Suprapubic skin (tissue), 4 donors: ENCODE measurements at regions not wholly inside any gene's neighbourhood (a gene's known extent, or its start where the extent isn't known, plus 50 kb on each side); places are given as distances from the start of the nearest gene placed in this dataset.

ENCODE experiments used
- CTCF ChIP-seq, 2 donors: fragments of 200-600 bp in 1 of 2; fragments of 450-650 bp in 1 of 2; sonication (generic) in 1 of 2; IDR thresholded peaks; one replicate each; pipeline ENCODE4 v1.5.1; 2016 to 2019; ENCODE audit warnings: antibody characterized with exemption in 2 of 2, mild to moderate bottlenecking in 1 of 2, moderate library complexity in 1 of 2
- POLR2A ChIP-seq, 2 donors: fragments of 450-650 bp; IDR thresholded peaks; one replicate each; pipeline ENCODE4 v1.6.1; 2017; ENCODE audit warnings: antibody characterized with exemption in 2 of 2, mild to moderate bottlenecking in 2 of 2, moderate library complexity in 2 of 2
- POLR2AphosphoS5 ChIP-seq, 3 donors: sonication (generic); formaldehyde crosslinking; IDR thresholded peaks; one replicate each; pipeline ENCODE4 v1.6.1; 2017; ENCODE audit warnings: antibody characterized with exemption in 3 of 3

- TF ChIP-seq CTCF (IDR thresholded peaks at IDR 0.05) = no peak
- no peak for TF ChIP-seq POLR2A (IDR thresholded peaks at IDR 0.05)
- TF ChIP-seq POLR2AphosphoS5 (IDR thresholded peaks at IDR 0.05) = no peak
Measured at GRCh38 chr4:107196312-107196711, 160.2 kb upstream of the DKK2 start.
